Natural killer cell (primary cell): ENCODE measurements at regions not wholly inside any gene's neighbourhood (a gene's known extent, or its start where the extent isn't known, plus 50 kb on each side); places are given as distances from the start of the nearest gene placed in this dataset.

ENCODE experiments used
- ATAC-seq, 3 donors: fragments of 150-1000 bp in 2 of 3; fragments of 200-7000 bp in 1 of 3; cut with Tn5 transposase; 1 replicate in 1 of 3; 2 replicates in 2 of 3; pipeline ENCODE4 v1.10.0; 2021; ENCODE audit warnings: mild to moderate bottlenecking in 2 of 3, moderate library complexity in 2 of 3
- DNase-seq, 2 donors: peaks; one replicate each; pipeline versions ENCODE4 v3.0.0 to v3.0.0-alpha.2; 2013 to 2021; ENCODE audit warnings: mixed read lengths in 1 of 2
- H3K27ac ChIP-seq: one replicate; pipeline ENCODE4 v1.5.1; 2013; ENCODE audit warnings: mild to moderate bottlenecking, low read length
- H3K27me3 ChIP-seq: one replicate; pipeline ENCODE4 v1.6.1; 2013; ENCODE audit warnings: low read length; ENCODE audit not compliant: control insufficient read depth, insufficient read depth
- H3K36me3 ChIP-seq: one replicate; pipeline ENCODE4 v1.6.1; 2013; ENCODE audit warnings: low read length; ENCODE audit not compliant: control insufficient read depth, insufficient read depth
- H3K4me1 ChIP-seq: one replicate; pipeline ENCODE4 v1.6.1; 2013; ENCODE audit warnings: low read length; ENCODE audit not compliant: control insufficient read depth, insufficient read depth
- H3K4me3 ChIP-seq: one replicate; pipeline ENCODE4 v1.5.1; 2013; ENCODE audit warnings: low read length
- H3K9me3 ChIP-seq: one replicate; pipeline ENCODE4 v1.6.1; 2013; ENCODE audit warnings: low read length; ENCODE audit not compliant: control insufficient read depth, insufficient read depth
- H3K27ac Mint-ChIP-seq, 2 donors: one replicate each; pipeline ENCODE4 v1.8.0; 2022; ENCODE audit warnings: mild to moderate bottlenecking in 2 of 2, mixed read lengths in 2 of 2, moderate library complexity in 1 of 2
- H3K27me3 Mint-ChIP-seq, 2 donors: one replicate each; pipeline ENCODE4 v1.8.0; 2022; ENCODE audit warnings: low read depth in 2 of 2, mixed read lengths in 2 of 2
- H3K36me3 Mint-ChIP-seq: one replicate; pipeline ENCODE4 v1.8.0; 2022; ENCODE audit warnings: mixed read lengths
- H3K4me1 Mint-ChIP-seq, 2 donors: one replicate each; pipeline ENCODE4 v1.8.0; 2022; ENCODE audit warnings: mixed read lengths in 2 of 2
- H3K4me3 Mint-ChIP-seq: one replicate; pipeline ENCODE4 v1.8.0; 2022; ENCODE audit warnings: mild to moderate bottlenecking, moderate library complexity, mixed read lengths
- H3K9me3 Mint-ChIP-seq, 2 donors: one replicate each; pipeline ENCODE4 v1.8.0; 2022; ENCODE audit warnings: mixed read lengths in 2 of 2
- CTCF ChIP-seq: fragments of 200-600 bp; IDR thresholded peaks from one replicate; pipeline ENCODE4 v1.8.0; 2022; ENCODE audit warnings: antibody characterized with exemption
- WGBS: methylation state at CpG from one replicate; pipeline ENCODE4 v1.1.7; 2013; ENCODE audit warnings: missing lambda C conversion rate; ENCODE audit not compliant: insufficient coverage; 5-methylcytosine and 5-hydroxymethylcytosine counted together
- intact Hi-C: fragments of 100-400 bp; cut with micrococcal nuclease; formaldehyde crosslinking; loops from one replicate; pipeline ENCODE4 v1.14.2; 2022

GRCh38 chr3:145286937-145287336 is 874.0 kb downstream of the PLOD2 start:
- no peaks in the 10 kb centered on the region for H3K27me3 Mint-ChIP-seq
- Histone ChIP-seq H3K27me3 (no peaks in the 10 kb centered on the region), H3K36me3 (no peaks in the 10 kb centered on the region), H3K4me3 (no peak overlapping the region), H3K27ac (no peak overlapping the region), H3K4me1 (no peaks in the 10 kb centered on the region), H3K9me3 (peaks cover 6% of the 10 kb centered on the region)
- H3K4me1 Mint-ChIP-seq = no peaks in the 10 kb centered on the region
- no peak overlapping the region for H3K27ac Mint-ChIP-seq
- no peak for TF ChIP-seq CTCF
- DNase-seq = no peak
- WGBS = no CpG with 5 or more reads among the region's 1 CpG
- H3K9me3 Mint-ChIP-seq = peaks cover 16 to 17% of the 10 kb centered on the region in 2 donors
- peaks cover 7% of the 10 kb centered on the region for H3K36me3 Mint-ChIP-seq
- ATAC-seq = no peak
- intact Hi-C loops = no loop called here
- H3K4me3 Mint-ChIP-seq = no peak overlapping the region

GRCh38 chr3:145290010-145290409 is 871.0 kb downstream of the PLOD2 start:
- intact Hi-C loops = no loop called here
- H3K4me1 ChIP-seq = no peaks in the 10 kb centered on the region
- WGBS = 100% methylated on average over 1 of the region's 1 CpG
- peaks cover 6% of the 10 kb centered on the region for H3K9me3 ChIP-seq
- no peaks in the 10 kb centered on the region for H3K4me1 Mint-ChIP-seq
- H3K27me3 ChIP-seq = no peaks in the 10 kb centered on the region
- no peak overlapping the region for H3K4me3 Mint-ChIP-seq
- no peak overlapping the region for H3K27ac Mint-ChIP-seq
- no peaks in the 10 kb centered on the region for H3K27me3 Mint-ChIP-seq
- DNase-seq (no peak), ATAC-seq (no peak)
- H3K4me3 ChIP-seq = no peak overlapping the region
- no peak for TF ChIP-seq CTCF
- H3K36me3 Mint-ChIP-seq = peaks cover 7% of the 10 kb centered on the region
- H3K36me3 ChIP-seq = no peaks in the 10 kb centered on the region
- no peak overlapping the region for H3K27ac ChIP-seq
- peaks cover 10 to 11% of the 10 kb centered on the region in 2 donors for H3K9me3 Mint-ChIP-seq

GRCh38 chr3:145294572-145294971 is 866.4 kb downstream of the PLOD2 start:
- no peak for TF ChIP-seq CTCF
- H3K9me3 Mint-ChIP-seq = peaks cover 11 to 26% of the 10 kb centered on the region in 2 donors
- Histone ChIP-seq H3K27me3 (no peaks in the 10 kb centered on the region), H3K27ac (no peak overlapping the region), H3K9me3 (peaks cover 2% of the 10 kb centered on the region), H3K36me3 (no peaks in the 10 kb centered on the region), H3K4me3 (no peak overlapping the region), H3K4me1 (no peaks in the 10 kb centered on the region)
- no peaks in the 10 kb centered on the region for H3K4me1 Mint-ChIP-seq
- ATAC-seq (no peak), DNase-seq (no peak)
- H3K36me3 Mint-ChIP-seq = peaks cover 7% of the 10 kb centered on the region
- H3K27ac Mint-ChIP-seq = no peak overlapping the region
- 54% methylated on average over 1 of the region's 1 CpG for WGBS
- intact Hi-C loops = no loop called here
- H3K4me3 Mint-ChIP-seq = no peak overlapping the region
- H3K27me3 Mint-ChIP-seq = no peaks in the 10 kb centered on the region

GRCh38 chr3:145307272-145307671 is 853.7 kb downstream of the PLOD2 start:
- peaks cover 10 to 24% of the 10 kb centered on the region in 2 donors for H3K9me3 Mint-ChIP-seq
- DNase-seq (no peak), ATAC-seq (no peak)
- H3K4me3 Mint-ChIP-seq = no peak overlapping the region
- intact Hi-C loops = no loop called here
- peaks cover 13% of the 10 kb centered on the region for H3K36me3 Mint-ChIP-seq
- Histone ChIP-seq H3K4me3 (no peak overlapping the region), H3K4me1 (no peaks in the 10 kb centered on the region), H3K9me3 (peaks cover 3% of the 10 kb centered on the region), H3K36me3 (no peaks in the 10 kb centered on the region), H3K27ac (no peak overlapping the region), H3K27me3 (no peaks in the 10 kb centered on the region)
- no peaks in the 10 kb centered on the region for H3K4me1 Mint-ChIP-seq
- TF ChIP-seq CTCF = no peak
- no peaks in the 10 kb centered on the region for H3K27me3 Mint-ChIP-seq
- no peak overlapping the region for H3K27ac Mint-ChIP-seq
